Cardiac septum (tissue), 1 donor: ENCODE measurements at regions not wholly inside any gene's neighbourhood (a gene's known extent, or its start where the extent isn't known, plus 50 kb on each side); places are given as distances from the start of the nearest gene placed in this dataset.
"Not testable (repeated sequence)": the region's sequence is repeated elsewhere in the genome, so short reads cannot be mapped to it uniquely, and the experiment has no call there.

Source experiments
- DNase-seq: peaks from one replicate; pipeline ENCODE4 v3.0.0-alpha.2; 2020; ENCODE audit warnings: low spot score
- intact Hi-C: fragments of 100-400 bp; cut with DNase I; formaldehyde crosslinking; loops from one replicate; pipeline ENCODE4 v1.14.0; 2022
- donor health status: DM: no; HTN: no; CAD: no.

- intact Hi-C loops = no loop called here
- DNase-seq = no peak
These were observed 789.4 kb upstream of the KIRREL3 start for GRCh38 chr11:127789927-127790326.

- DNase-seq, intact Hi-C loops: not testable (repeated sequence)
These were observed 772.4 kb upstream of the KIRREL3 start for GRCh38 chr11:127772938-127773337.

- DNase-seq, intact Hi-C loops: not testable (repeated sequence)
These were observed 768.4 kb upstream of the KIRREL3 start for GRCh38 chr11:127768931-127769330.

GRCh38 chr11:127766734-127767133 is 766.2 kb upstream of the KIRREL3 start:
- intact Hi-C loops = no loop called here

GRCh38 chr11:127738771-127739286 is 738.3 kb upstream of the KIRREL3 start:
- intact Hi-C loops = loop anchor here (10.0 kb wide), 1 partner anchor 244 kb away; no protein-coding TSS in a partner anchor
- no peak for DNase-seq

More at GRCh38 chr11:127766734-127767133, 766.2 kb upstream of the KIRREL3 start:
- DNase-seq = no peak

- no peak for DNase-seq
- intact Hi-C loops = loop anchor here (10.0 kb wide), 1 partner anchor 243 kb away; no protein-coding TSS in a partner anchor
These were observed 736.9 kb upstream of the KIRREL3 start for GRCh38 chr11:127737499-127737898.

GRCh38 chr11:127733552-127733951 is 733.0 kb upstream of the KIRREL3 start:
- DNase-seq = no peak
- intact Hi-C loops = loop anchor here (10.0 kb wide), 1 partner anchor 239 kb away; no protein-coding TSS in a partner anchor

- no peak for DNase-seq
- intact Hi-C loops = no loop called here
These were observed 725.8 kb upstream of the KIRREL3 start for GRCh38 chr11:127726367-127726766.

- intact Hi-C loops = no loop called here
- no peak for DNase-seq
These were observed 723.1 kb upstream of the KIRREL3 start for GRCh38 chr11:127723714-127724113.

- no peak for DNase-seq
- intact Hi-C loops = no loop called here
These were observed 712.7 kb upstream of the KIRREL3 start for GRCh38 chr11:127713226-127713625.

- intact Hi-C loops = no loop called here
- DNase-seq = no peak
These were observed 711.2 kb upstream of the KIRREL3 start for GRCh38 chr11:127711748-127712147.

GRCh38 chr11:127710831-127711230 is 710.3 kb upstream of the KIRREL3 start:
- intact Hi-C loops = no loop called here
- no peak for DNase-seq

GRCh38 chr11:127709960-127710359 is 709.4 kb upstream of the KIRREL3 start:
- DNase-seq = no peak
- intact Hi-C loops = no loop called here

- intact Hi-C loops = no loop called here
- DNase-seq = no peak
These were observed 693.1 kb upstream of the KIRREL3 start for GRCh38 chr11:127693686-127694085.

GRCh38 chr11:127683321-127683720 is 682.8 kb upstream of the KIRREL3 start:
- no peak for DNase-seq
- intact Hi-C loops = no loop called here

- DNase-seq = no peak
- intact Hi-C loops = no loop called here
These were observed 679.4 kb upstream of the KIRREL3 start for GRCh38 chr11:127679816-127680545.

GRCh38 chr11:127678631-127679030 is 678.1 kb upstream of the KIRREL3 start:
- DNase-seq = no peak
- intact Hi-C loops = no loop called here

GRCh38 chr11:127677660-127678425 is 677.3 kb upstream of the KIRREL3 start:
- no peak for DNase-seq
- intact Hi-C loops = no loop called here

- no peak for DNase-seq
- intact Hi-C loops = no loop called here
These were observed 675.0 kb upstream of the KIRREL3 start for GRCh38 chr11:127675581-127675980.

- intact Hi-C loops = no loop called here
- DNase-seq = no peak
These were observed 674.2 kb upstream of the KIRREL3 start for GRCh38 chr11:127674754-127675153.
